Activated CD8-positive, alpha-beta T cell treated with anti-CD3 and anti-CD28 coated beads, Interleukin-2, amount 10 ng/mL, durations not matched to agents 7 days and 5 days (primary cell): ENCODE measurements at regions not wholly inside any gene's neighbourhood (a gene's known extent, or its start where the extent isn't known, plus 50 kb on each side); places are given as distances from the start of the nearest gene placed in this dataset.

Source experiments
- ATAC-seq: fragments of 150-1000 bp; cut with Tn5 transposase; one replicate; pipeline ENCODE4 v1.10.0; 2021; ENCODE audit warnings: moderate library complexity
- CTCF ChIA-PET: fragments of 350-600 bp; sonication (Branson Sonifier 250); formaldehyde crosslinking; loops from one replicate; lab custom pipeline; 2021; ENCODE audit warnings: antibody characterized with exemption; lab: Charles Lee
- POLR2A ChIA-PET: fragments of 350-600 bp; sonication (Branson Sonifier 250); formaldehyde crosslinking; loops from one replicate; lab custom pipeline; 2021; ENCODE audit warnings: antibody characterized with exemption; lab: Charles Lee
- DNase-seq: peaks from one replicate; pipeline ENCODE4 v3.0.0-alpha.2; 2020
- H3K27ac Mint-ChIP-seq: one replicate; pipeline ENCODE4 v1.8.0; 2021; ENCODE audit warnings: mild to moderate bottlenecking, mixed read lengths
- H3K27me3 Mint-ChIP-seq: one replicate; pipeline ENCODE4 v1.8.0; 2021; ENCODE audit warnings: low read depth, mixed read lengths
- H3K36me3 Mint-ChIP-seq: one replicate; pipeline ENCODE4 v1.8.0; 2021; ENCODE audit warnings: low read depth, mixed read lengths
- H3K4me1 Mint-ChIP-seq: one replicate; pipeline ENCODE4 v1.8.0; 2021; ENCODE audit warnings: low read depth, mixed read lengths
- H3K4me3 Mint-ChIP-seq: one replicate; pipeline ENCODE4 v1.8.0; 2021; ENCODE audit warnings: mild to moderate bottlenecking, mixed read lengths
- H3K9me3 Mint-ChIP-seq: one replicate; pipeline ENCODE4 v1.8.0; 2022; ENCODE audit warnings: mixed read lengths; ENCODE audit not compliant: insufficient read depth

- CTCF ChIA-PET: no interaction called here
- no peak overlapping the region for H3K27ac Mint-ChIP-seq
- ATAC-seq: no peak
These were observed 885.6 kb downstream of the BRD1 start for GRCh38 chr22:48941903-48942575.

GRCh38 chr22:48941033-48941902 is 886.4 kb downstream of the BRD1 start:
- H3K27ac Mint-ChIP-seq: no peak overlapping the region
- DNase-seq (peak; percentile 9), ATAC-seq (no peak)
- no peak overlapping the region for H3K4me3 Mint-ChIP-seq
- POLR2A ChIA-PET: no interaction called here
- CTCF ChIA-PET: no interaction called here
- H3K36me3 Mint-ChIP-seq: no peaks in the 10 kb centered on the region
- no peaks in the 10 kb centered on the region for H3K4me1 Mint-ChIP-seq
- H3K9me3 Mint-ChIP-seq: no peaks in the 10 kb centered on the region
- H3K27me3 Mint-ChIP-seq: no peaks in the 10 kb centered on the region

More at GRCh38 chr22:48941903-48942575, 885.6 kb downstream of the BRD1 start:
- H3K4me3 Mint-ChIP-seq: no peak overlapping the region
- H3K9me3 Mint-ChIP-seq: no peaks in the 10 kb centered on the region
- POLR2A ChIA-PET: no interaction called here
- no peaks in the 10 kb centered on the region for H3K36me3 Mint-ChIP-seq
- DNase-seq: no peak
- H3K27me3 Mint-ChIP-seq: no peaks in the 10 kb centered on the region
- H3K4me1 Mint-ChIP-seq: no peaks in the 10 kb centered on the region

- ChIA-PET POLR2A (no interaction called here), CTCF (no interaction called here)
- no peak for ATAC-seq
- DNase-seq: peak; percentile 11
- Mint-ChIP-seq H3K36me3 (no peaks in the 10 kb centered on the region), H3K27me3 (no peaks in the 10 kb centered on the region), H3K9me3 (peaks cover 3% of the 10 kb centered on the region), H3K4me3 (no peak overlapping the region), H3K4me1 (no peaks in the 10 kb centered on the region), H3K27ac (no peak overlapping the region)
These were observed 887.2 kb downstream of the BRD1 start for GRCh38 chr22:48940266-48941032.

- Mint-ChIP-seq H3K36me3 (no peaks in the 10 kb centered on the region), H3K27ac (no peak overlapping the region), H3K4me3 (no peak overlapping the region)
These were observed 888.0 kb downstream of the BRD1 start for GRCh38 chr22:48939441-48940265.

GRCh38 chr22:48938741-48939140 is 888.9 kb downstream of the BRD1 start:
- ChIA-PET CTCF (no interaction called here), POLR2A (no interaction called here)
- H3K27me3 Mint-ChIP-seq: no peaks in the 10 kb centered on the region
- ATAC-seq (no peak), DNase-seq (no peak)
- no peak overlapping the region for H3K27ac Mint-ChIP-seq
- no peaks in the 10 kb centered on the region for H3K4me1 Mint-ChIP-seq
- H3K4me3 Mint-ChIP-seq: no peak overlapping the region
- H3K36me3 Mint-ChIP-seq: no peaks in the 10 kb centered on the region
- peaks cover 7% of the 10 kb centered on the region for H3K9me3 Mint-ChIP-seq

More at GRCh38 chr22:48939441-48940265, 888.0 kb downstream of the BRD1 start:
- CTCF ChIA-PET: no interaction called here
- DNase-seq (no peak), ATAC-seq (no peak)
- peaks cover 7% of the 10 kb centered on the region for H3K9me3 Mint-ChIP-seq
- POLR2A ChIA-PET: no interaction called here
- no peaks in the 10 kb centered on the region for H3K27me3 Mint-ChIP-seq
- H3K4me1 Mint-ChIP-seq: no peaks in the 10 kb centered on the region

GRCh38 chr22:48937032-48937639 is 890.5 kb downstream of the BRD1 start:
- no peaks in the 10 kb centered on the region for H3K27me3 Mint-ChIP-seq
- no peak for DNase-seq

GRCh38 chr22:48936391-48936790 is 891.3 kb downstream of the BRD1 start:
- no peaks in the 10 kb centered on the region for H3K4me1 Mint-ChIP-seq
- H3K27ac Mint-ChIP-seq: no peak overlapping the region
- H3K9me3 Mint-ChIP-seq: peaks cover 7% of the 10 kb centered on the region
- no peaks in the 10 kb centered on the region for H3K36me3 Mint-ChIP-seq
- H3K27me3 Mint-ChIP-seq: no peaks in the 10 kb centered on the region
- ChIA-PET POLR2A (no interaction called here), CTCF (no interaction called here)
- no peak for ATAC-seq
- DNase-seq: no peak
- H3K4me3 Mint-ChIP-seq: no peak overlapping the region

More at GRCh38 chr22:48937032-48937639, 890.5 kb downstream of the BRD1 start:
- CTCF ChIA-PET: no interaction called here
- H3K36me3 Mint-ChIP-seq: no peaks in the 10 kb centered on the region
- no peak overlapping the region for H3K4me3 Mint-ChIP-seq
- POLR2A ChIA-PET: no interaction called here
- H3K4me1 Mint-ChIP-seq: no peaks in the 10 kb centered on the region
- peaks cover 7% of the 10 kb centered on the region for H3K9me3 Mint-ChIP-seq
- ATAC-seq: no peak
- H3K27ac Mint-ChIP-seq: no peak overlapping the region

GRCh38 chr22:48934446-48934845 is 893.2 kb downstream of the BRD1 start:
- H3K4me3 Mint-ChIP-seq: no peak overlapping the region
- no peak for DNase-seq
- no peak for ATAC-seq
- H3K4me1 Mint-ChIP-seq: no peaks in the 10 kb centered on the region
- peaks cover 7% of the 10 kb centered on the region for H3K9me3 Mint-ChIP-seq
- no peaks in the 10 kb centered on the region for H3K36me3 Mint-ChIP-seq
- no peak overlapping the region for H3K27ac Mint-ChIP-seq
- CTCF ChIA-PET: no interaction called here
- peaks cover 2% of the 10 kb centered on the region for H3K27me3 Mint-ChIP-seq
- POLR2A ChIA-PET: no interaction called here

GRCh38 chr22:48931452-48931851 is 896.2 kb downstream of the BRD1 start:
- no peaks in the 10 kb centered on the region for H3K4me1 Mint-ChIP-seq
- ChIA-PET POLR2A (no interaction called here), CTCF (no interaction called here)
- peaks cover 7% of the 10 kb centered on the region for H3K9me3 Mint-ChIP-seq
- H3K27ac Mint-ChIP-seq: no peak overlapping the region
- H3K4me3 Mint-ChIP-seq: no peak overlapping the region
- ATAC-seq: no peak
- DNase-seq: no peak
- no peaks in the 10 kb centered on the region for H3K36me3 Mint-ChIP-seq
- peaks cover 2% of the 10 kb centered on the region for H3K27me3 Mint-ChIP-seq

- ATAC-seq (no peak), DNase-seq (peak; percentile 7)
- Mint-ChIP-seq H3K27ac (no peak overlapping the region), H3K27me3 (peaks cover 2% of the 10 kb centered on the region), H3K36me3 (no peaks in the 10 kb centered on the region), H3K4me3 (no peak overlapping the region), H3K4me1 (no peaks in the 10 kb centered on the region), H3K9me3 (no peaks in the 10 kb centered on the region)
- ChIA-PET CTCF (no interaction called here), POLR2A (no interaction called here)
These were observed 898.3 kb downstream of the BRD1 start for GRCh38 chr22:48929276-48929790.

GRCh38 chr22:48927591-48927990 is 900.1 kb downstream of the BRD1 start:
- no peak overlapping the region for H3K4me3 Mint-ChIP-seq
- H3K9me3 Mint-ChIP-seq: no peaks in the 10 kb centered on the region
- H3K27me3 Mint-ChIP-seq: peaks cover 2% of the 10 kb centered on the region
- H3K27ac Mint-ChIP-seq: no peak overlapping the region
- no peak for ATAC-seq
- ChIA-PET CTCF (no interaction called here), POLR2A (no interaction called here)
- H3K4me1 Mint-ChIP-seq: no peaks in the 10 kb centered on the region
- no peaks in the 10 kb centered on the region for H3K36me3 Mint-ChIP-seq
- peak; percentile 12 for DNase-seq
